Medulla oblongata (tissue), 1 donor: ENCODE measurements at regions not wholly inside any gene's neighbourhood (a gene's known extent, or its start where the extent isn't known, plus 50 kb on each side); places are given as distances from the start of the nearest gene placed in this dataset.
"Not testable (repeated sequence)": the region's sequence is repeated elsewhere in the genome, so short reads cannot be mapped to it uniquely, and the experiment has no call there.

Experiments used
- DNase-seq: peaks from one replicate; pipeline ENCODE4 v3.0.0-alpha.2; 2015; ENCODE audit errors: extremely low spot score

- DNase-seq = no peak
These were observed 306.8 kb downstream of the LMBRD1 start for GRCh38 chr6:69489970-69490369.

- no peak for DNase-seq
These were observed 309.1 kb downstream of the LMBRD1 start for GRCh38 chr6:69487688-69488087.

- DNase-seq = no peak
These were observed 329.7 kb downstream of the LMBRD1 start for GRCh38 chr6:69466979-69467570.

GRCh38 chr6:69465866-69466265 is 330.9 kb downstream of the LMBRD1 start:
- no peak for DNase-seq

- DNase-seq = peak; percentile 42
These were observed 340.7 kb downstream of the LMBRD1 start for GRCh38 chr6:69456086-69456485.

GRCh38 chr6:69454619-69455018 is 342.2 kb downstream of the LMBRD1 start:
- DNase-seq = not testable (repeated sequence)

- DNase-seq = not testable (repeated sequence)
These were observed 346.3 kb downstream of the LMBRD1 start for GRCh38 chr6:69450493-69450892.

GRCh38 chr6:69449887-69450286 is 346.9 kb downstream of the LMBRD1 start:
- DNase-seq = no peak
